Heart right ventricle (tissue), 16 donors: ENCODE measurements at regions not wholly inside any gene's neighbourhood (a gene's known extent, or its start where the extent isn't known, plus 50 kb on each side); places are given as distances from the start of the nearest gene placed in this dataset.

Experiments used
- ATAC-seq, 8 donors: fragments of 200-7000 bp; cut with Tn5 transposase; one replicate each; pipeline ENCODE4 v1.9.1; 2020; ENCODE audit warnings: mild to moderate bottlenecking in 8 of 8, moderate library complexity in 8 of 8, moderate number of reproducible peaks in 1 of 8
- DNase-seq, 2 donors: peaks; one replicate each; pipeline ENCODE4 v3.0.0-alpha.2; 2020
- H3K27ac ChIP-seq, 10 donors: fragments of 200-600 bp; sonication (generic) in 2 of 10; one replicate each; pipeline versions ENCODE4 v1.5.0 to v1.8.0; 2020 to 2022; ENCODE audit warnings: mild to moderate bottlenecking in 3 of 10
- H3K27me3 ChIP-seq, 7 donors: fragments of 200-600 bp; one replicate each; pipeline ENCODE4 v1.8.0; 2021 to 2022; ENCODE audit warnings: mild to moderate bottlenecking in 2 of 7
- H3K36me3 ChIP-seq, 9 donors: fragments of 200-600 bp; sonication (generic) in 1 of 9; one replicate each; pipeline versions ENCODE4 v1.5.0 to v1.8.0; 2020 to 2022; ENCODE audit warnings: mild to moderate bottlenecking in 2 of 9
- H3K4me1 ChIP-seq, 9 donors: fragments of 200-600 bp; sonication (generic) in 1 of 9; one replicate each; pipeline versions ENCODE4 v1.5.0 to v1.8.0; 2020 to 2022; ENCODE audit warnings: mild to moderate bottlenecking in 4 of 9
- H3K4me3 ChIP-seq, 10 donors: fragments of 200-600 bp; sonication (generic) in 2 of 10; one replicate each; pipeline versions ENCODE4 v1.5.0 to v1.8.0; 2020 to 2022; ENCODE audit warnings: mild to moderate bottlenecking in 7 of 10, moderate library complexity in 2 of 10
- H3K9me3 ChIP-seq, 11 donors: fragments of 200-600 bp in 10 of 11; sonication (generic) in 2 of 11; one replicate each; pipeline versions ENCODE4 v1.5.0 to v1.8.0; 2013 to 2022; ENCODE audit warnings: mild to moderate bottlenecking in 2 of 11, control low read depth in 1 of 11, moderate library complexity in 1 of 11
- WGBS, 2 donors: extraction: QIAGEN DNeasy Blood & Tissue Kit; methylation state at CpG; one replicate each; pipeline ENCODE4 v1.1.7; 2013; ENCODE audit warnings: inconsistent platforms in 1 of 2; 5-methylcytosine and 5-hydroxymethylcytosine counted together
- intact Hi-C, 10 donors: fragments of 100-400 bp; cut with DNase I; formaldehyde crosslinking; loops; one replicate each; pipeline versions ENCODE4 v1.11.1 to v1.14.2; 2022
- TF ChIP-seq, protein P1 (sequence below), 9 donors: fragments of 200-600 bp; sonication (generic) in 2 of 9; IDR thresholded peaks; one replicate each; pipeline versions ENCODE4 v1.5.0 to v1.8.0; 2021 to 2022; ENCODE audit warnings: antibody characterized with exemption in 9 of 9, mild to moderate bottlenecking in 5 of 9, moderate library complexity in 1 of 9
- donor health status: Arrhythmogenic right ventricular cardiomyopathy.
- donor health status: ischemic (EF 13 %, LVEDD 7.1; RV severe dilation, severe dysfunction).
- donor health status: healthy with polysubstance abuse.
- donor health status: DM: no; HTN: yes; CAD: no.
- donor health status: DM: no; HTN: no; CAD: no.
- donor health status: ischemic (EF 25% LVEDD 6.9; RV normal size, moderate dysfunction).
- donor health status: ischemic (EF 25% LVEDD 5.7; RV mildly dilated, moderate dysfunction).
- donor health status: healthy.
- donor health status: DM: yes; HTN: yes; CAD: no.
- donor health status: Ischemic cardiomyopathy.
- donor health status: ischemic (EF 35%, LVEDD 5.7; RV mildly dilated, moderate dysfunction).
- donor health status: nonischemic (EF 11% LVEDD 7.7; RV severe dilation, severe dysfunction).
- donor health status: DM: yes; HTN: yes; CAD: no.
- donor health status: PGD.
- donor health status: ischemic (EF 29% LVEDD 5.4; RV normal size, mild dysfunction).
- donor health status: nonischemic (EF 23%, LVEDD 6.1; RV moderate dilation, normal function).

DNA sequence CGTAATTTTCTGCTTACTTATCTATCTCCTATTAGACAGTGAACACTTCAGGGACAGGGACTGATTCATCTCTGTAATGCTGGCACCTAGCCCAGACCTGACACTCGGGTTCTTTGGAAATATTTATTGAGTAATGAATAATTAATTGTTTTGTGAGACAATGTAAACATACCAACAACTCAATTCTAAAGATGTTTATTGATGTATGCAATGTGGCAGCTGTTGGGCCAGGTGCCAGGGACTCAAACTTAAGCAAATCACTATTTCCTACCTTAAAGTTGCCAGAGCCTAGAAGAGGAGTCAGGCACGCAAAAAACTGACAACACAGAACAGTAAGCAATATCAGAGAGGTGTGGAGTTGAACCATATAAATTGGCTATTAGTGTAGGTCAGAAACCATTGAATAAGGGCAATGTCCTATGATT is 63.6 kb upstream of the BMPER start:
- ATAC-seq (no peak), DNase-seq (no peak)
- Histone ChIP-seq H3K27ac (no peak overlapping the region), H3K27me3 (no peaks in the 10 kb centered on the region), H3K36me3 (no peaks in the 10 kb centered on the region), H3K4me3 (no peak overlapping the region), H3K9me3 (peaks cover 0 to 6% (median 0%) of the 10 kb centered on the region in 11 donors), H3K4me1 (peaks cover 0 to 9% (median 0%) of the 10 kb centered on the region in 9 donors)
- intact Hi-C loops, result no loop called here
- TF ChIP-seq, protein P1, sequence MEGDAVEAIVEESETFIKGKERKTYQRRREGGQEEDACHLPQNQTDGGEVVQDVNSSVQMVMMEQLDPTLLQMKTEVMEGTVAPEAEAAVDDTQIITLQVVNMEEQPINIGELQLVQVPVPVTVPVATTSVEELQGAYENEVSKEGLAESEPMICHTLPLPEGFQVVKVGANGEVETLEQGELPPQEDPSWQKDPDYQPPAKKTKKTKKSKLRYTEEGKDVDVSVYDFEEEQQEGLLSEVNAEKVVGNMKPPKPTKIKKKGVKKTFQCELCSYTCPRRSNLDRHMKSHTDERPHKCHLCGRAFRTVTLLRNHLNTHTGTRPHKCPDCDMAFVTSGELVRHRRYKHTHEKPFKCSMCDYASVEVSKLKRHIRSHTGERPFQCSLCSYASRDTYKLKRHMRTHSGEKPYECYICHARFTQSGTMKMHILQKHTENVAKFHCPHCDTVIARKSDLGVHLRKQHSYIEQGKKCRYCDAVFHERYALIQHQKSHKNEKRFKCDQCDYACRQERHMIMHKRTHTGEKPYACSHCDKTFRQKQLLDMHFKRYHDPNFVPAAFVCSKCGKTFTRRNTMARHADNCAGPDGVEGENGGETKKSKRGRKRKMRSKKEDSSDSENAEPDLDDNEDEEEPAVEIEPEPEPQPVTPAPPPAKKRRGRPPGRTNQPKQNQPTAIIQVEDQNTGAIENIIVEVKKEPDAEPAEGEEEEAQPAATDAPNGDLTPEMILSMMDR (IDR thresholded peaks at IDR 0.05), result no peak
- WGBS, 2 donors, result 42 to 54% methylated on average over 3 of the region's 3 CpGs

- Histone ChIP-seq H3K9me3 (peaks cover 0 to 1% (median 0%) of the 10 kb centered on the region in 11 donors), H3K36me3 (no peaks in the 10 kb centered on the region), H3K4me1 (peaks cover 0 to 9% (median 0%) of the 10 kb centered on the region in 9 donors), H3K27me3 (no peaks in the 10 kb centered on the region), H3K4me3 (no peak overlapping the region), H3K27ac (no peak overlapping the region)
- ATAC-seq (no peak), DNase-seq (no peak)
- WGBS, 2 donors, result 67 to 76% methylated on average over 3 of the region's 3 CpGs
- TF ChIP-seq, protein P1 (IDR thresholded peaks at IDR 0.05), result no peak
- intact Hi-C loops, result no loop called here
Observed at GRCh38 chr7:33842150-33842549, 63.2 kb upstream of the BMPER start.

GRCh38 chr7:33845991-33846509 is 59.3 kb upstream of the BMPER start:
- ATAC-seq, result peak in 7 of 8 donors; percentile 19 to 57 (median 29)
- intact Hi-C loops, result no loop called here
- TF ChIP-seq, protein P1 (IDR thresholded peaks at IDR 0.05), result no peak
- no peaks in the 10 kb centered on the region for H3K27me3 ChIP-seq
- H3K4me3 ChIP-seq, result no peak overlapping the region
- DNase-seq, result peak; percentile 8 to 18
- H3K4me1 ChIP-seq, result peaks cover 0 to 9% (median 0%) of the 10 kb centered on the region in 9 donors
- H3K9me3 ChIP-seq, result no peaks in the 10 kb centered on the region
- H3K36me3 ChIP-seq, result no peaks in the 10 kb centered on the region
- WGBS, 2 donors, result 55 to 61% methylated on average over 11 of the region's 11 CpGs
- H3K27ac ChIP-seq, result no peak overlapping the region

GRCh38 chr7:33849004-33849403 is 56.3 kb upstream of the BMPER start:
- ATAC-seq (no peak), DNase-seq (no peak)
- TF ChIP-seq, protein P1 (IDR thresholded peaks at IDR 0.05), result no peak
- H3K27me3 ChIP-seq, result no peaks in the 10 kb centered on the region
- intact Hi-C loops, result no loop called here
- H3K9me3 ChIP-seq, result no peaks in the 10 kb centered on the region
- H3K4me1 ChIP-seq, result peaks cover 0 to 9% (median 0%) of the 10 kb centered on the region in 9 donors
- no peak overlapping the region for H3K27ac ChIP-seq
- 75 to 89% methylated on average over 2 of the region's 2 CpGs for WGBS, 2 donors
- no peak overlapping the region for H3K4me3 ChIP-seq
- no peaks in the 10 kb centered on the region for H3K36me3 ChIP-seq
